ENCODE measurements at regions not wholly inside any gene's neighbourhood (a gene's known extent, or its start where the extent isn't known, plus 50 kb on each side); places are given as distances from the start of the nearest gene placed in this dataset.

GRCh38 chr11:69985641-69986439 is 92.3 kb upstream of the ANO1 start:
- H3K9me3 ChIP-seq: no peaks in the 10 kb centered on the region
- TF ChIP-seq CTCF (IDR thresholded peaks at IDR 0.05 in 8 of 11, conservative IDR thresholded peaks at IDR 0.05 in 3 of 11): no peak
- TF ChIP-seq POLR2A (IDR thresholded peaks at IDR 0.05): no peak
- TF ChIP-seq POLR2AphosphoS5 (IDR thresholded peaks at IDR 0.05): no peak
- peak overlapping the region in 3 of 8 donors; percentile 8 to 28 (median 13) for H3K4me3 ChIP-seq
- peaks cover 0 to 88% (median 36%) of the 10 kb centered on the region in 7 donors for H3K27me3 ChIP-seq (replicated peaks in 1 of 7)
- 2 to 7% (median 5%) methylated on average over 36 to 75 of the region's 75 CpGs for WGBS, 5 donors
- no peak overlapping the region for H3K27ac ChIP-seq
- H3K36me3 ChIP-seq: no peaks in the 10 kb centered on the region
- H3K4me1 ChIP-seq: peaks cover 0 to 30% (median 9%) of the 10 kb centered on the region in 6 donors
- intact Hi-C loops (cut with DNase I; ENCODE audit: low total_unique reads): no loop called here
- DNase-seq: peak; percentile 51

- Histone ChIP-seq H3K9me3 (no peaks in the 10 kb centered on the region), H3K36me3 (no peaks in the 10 kb centered on the region), H3K27ac (no peak overlapping the region), H3K4me3 (peak overlapping the region in 1 of 8 donors; percentile 28), H3K4me1 (peaks cover 0 to 30% (median 9%) of the 10 kb centered on the region in 6 donors), H3K27me3 (replicated peaks in 1 of 7) (peaks cover 0 to 83% (median 36%) of the 10 kb centered on the region in 7 donors)
- no peak for DNase-seq
- intact Hi-C loops (cut with DNase I; ENCODE audit: low total_unique reads): no loop called here
- TF ChIP-seq POLR2AphosphoS5 (IDR thresholded peaks at IDR 0.05) (no peak), POLR2A (IDR thresholded peaks at IDR 0.05) (no peak)
- 13 to 18% (median 16%) methylated on average over 11 to 17 of the region's 17 CpGs for WGBS, 5 donors
Measured at GRCh38 chr11:69986440-69986787, 91.7 kb upstream of the ANO1 start.

GRCh38 chr11:69986830-69987229 is 91.3 kb upstream of the ANO1 start:
- WGBS, 5 donors: 66 to 73% (median 70%) methylated on average over 9 of the region's 9 CpGs
- Histone ChIP-seq H3K27me3 (replicated peaks in 1 of 7) (peaks cover 0 to 81% (median 36%) of the 10 kb centered on the region in 7 donors), H3K27ac (no peak overlapping the region), H3K36me3 (no peaks in the 10 kb centered on the region), H3K4me1 (peaks cover 0 to 30% (median 9%) of the 10 kb centered on the region in 6 donors), H3K4me3 (no peak overlapping the region), H3K9me3 (no peaks in the 10 kb centered on the region)
- intact Hi-C loops (cut with DNase I; ENCODE audit: low total_unique reads): no loop called here
- peak; percentile 16 for DNase-seq
- TF ChIP-seq POLR2AphosphoS5 (IDR thresholded peaks at IDR 0.05) (no peak), CTCF (IDR thresholded peaks at IDR 0.05 in 8 of 11, conservative IDR thresholded peaks at IDR 0.05 in 3 of 11) (no peak), POLR2A (IDR thresholded peaks at IDR 0.05) (no peak)

GRCh38 chr11:69992026-69992425 is 86.1 kb upstream of the ANO1 start:
- H3K4me1 ChIP-seq: no peaks in the 10 kb centered on the region
- intact Hi-C loops (cut with DNase I; ENCODE audit: low total_unique reads): no loop called here
- peaks cover 0 to 45% (median 5%) of the 10 kb centered on the region in 7 donors for H3K27me3 ChIP-seq (replicated peaks in 1 of 7)
- no peak overlapping the region for H3K4me3 ChIP-seq
- 80 to 88% (median 84%) methylated on average over 3 of the region's 3 CpGs for WGBS, 5 donors
- no peak for DNase-seq
- H3K36me3 ChIP-seq: no peaks in the 10 kb centered on the region
- H3K9me3 ChIP-seq: peaks cover 0 to 19% (median 11%) of the 10 kb centered on the region in 8 donors
- TF ChIP-seq POLR2AphosphoS5 (IDR thresholded peaks at IDR 0.05): no peak
- TF ChIP-seq POLR2A (IDR thresholded peaks at IDR 0.05): no peak
- TF ChIP-seq CTCF (IDR thresholded peaks at IDR 0.05 in 8 of 11, conservative IDR thresholded peaks at IDR 0.05 in 3 of 11): no peak
- H3K27ac ChIP-seq: no peak overlapping the region

Data from spleen (tissue), 11 donors.